COR-L47 (cell line): ENCODE measurements at regions not wholly inside any gene's neighbourhood (a gene's known extent, or its start where the extent isn't known, plus 50 kb on each side); places are given as distances from the start of the nearest gene placed in this dataset.

Experiments used
- DNase-seq: peaks from one replicate; lab custom pipeline; 2025; lab: John Stamatoyannopoulos, UW

DNA sequence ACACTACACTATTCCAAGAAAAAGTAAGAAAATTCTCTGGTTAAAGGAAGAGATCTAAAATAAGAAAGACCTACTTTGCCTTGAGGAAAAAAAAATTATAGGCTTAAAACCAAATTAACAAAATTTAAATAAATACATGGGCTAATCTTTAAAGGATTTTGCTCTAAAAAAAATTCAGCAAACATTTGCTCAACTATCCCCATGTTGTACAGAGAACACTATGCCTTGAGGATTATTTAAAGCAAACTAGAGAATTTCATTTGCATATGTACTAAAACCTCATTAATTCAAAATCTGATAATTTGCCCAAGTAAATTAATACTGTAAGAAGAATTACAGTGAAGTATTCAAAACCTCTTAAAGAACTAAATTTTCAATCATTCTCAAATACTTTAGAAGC is 71.6 kb upstream of the KCNIP4 start:
- no peak for DNase-seq

DNA sequence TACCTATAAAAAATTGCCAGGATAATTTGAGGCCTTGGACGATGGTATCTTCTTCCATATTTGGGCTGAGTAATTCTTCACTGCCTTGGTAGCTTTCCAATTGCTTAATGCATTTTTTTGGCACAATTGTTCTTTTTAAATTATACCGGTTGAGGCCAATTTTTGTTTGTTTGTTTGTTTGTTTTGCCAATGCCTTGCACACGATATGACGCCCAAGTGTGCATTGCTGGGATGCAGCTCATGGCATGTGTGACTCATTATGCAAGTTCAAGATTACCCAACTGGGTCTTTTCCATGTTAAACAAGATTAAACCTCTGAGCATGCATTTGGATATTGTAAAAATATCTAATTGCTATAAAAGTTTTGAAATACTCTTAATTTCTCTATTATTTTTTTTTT is 71.1 kb upstream of the KCNIP4 start:
- no peak for DNase-seq

DNA sequence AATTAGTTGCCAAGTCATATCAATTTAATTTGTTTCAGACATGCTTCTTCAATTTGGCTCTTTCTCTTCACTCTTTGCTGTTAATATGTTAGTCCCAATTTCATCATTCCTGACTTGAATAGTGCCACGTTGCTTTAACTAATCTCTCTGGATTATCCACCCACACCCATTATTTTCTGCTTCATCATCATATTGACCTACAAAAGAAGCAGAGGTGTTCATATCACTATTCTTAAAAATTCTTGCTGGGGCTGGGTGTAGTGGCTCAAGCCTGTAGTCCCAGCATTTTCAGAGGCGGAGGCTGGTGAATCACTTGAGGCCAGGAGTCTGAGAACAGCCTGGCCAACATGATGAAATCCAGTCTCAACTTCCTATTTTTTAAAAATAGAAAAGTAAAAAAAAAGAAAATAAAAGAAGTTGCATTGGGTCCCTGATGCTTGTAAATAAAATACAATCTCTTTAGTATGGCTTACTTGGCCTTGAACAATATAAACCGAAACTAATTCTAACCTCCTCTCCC is 65.7 kb upstream of the KCNIP4 start:
- no peak for DNase-seq

DNA sequence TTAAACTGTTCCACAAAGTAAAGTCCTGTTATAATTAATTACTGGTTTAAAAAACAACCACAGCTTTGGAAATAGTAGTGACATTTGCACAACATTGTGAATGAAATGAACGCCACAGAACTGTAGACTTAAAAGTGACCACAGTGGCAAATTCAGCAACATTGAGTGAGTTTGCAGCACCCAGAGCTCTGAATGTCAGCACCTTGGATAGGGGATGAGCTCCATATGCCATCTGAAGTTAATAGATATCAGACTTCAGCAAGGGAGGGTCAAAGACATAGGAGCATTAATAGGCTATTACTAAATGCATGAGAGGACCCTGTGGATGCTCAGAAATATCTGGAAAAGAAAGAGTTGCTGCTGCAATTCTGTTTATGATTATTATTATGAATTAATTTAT is 55.3 kb upstream of the KCNIP4 start:
- DNase-seq: no peak
